OCI-LY1 (cell line): ENCODE measurements at regions not wholly inside any gene's neighbourhood (a gene's known extent, or its start where the extent isn't known, plus 50 kb on each side); places are given as distances from the start of the nearest gene placed in this dataset.

Source experiments
- EZH2 ChIP-seq: fragments of 200-600 bp; sonication (generic), shearing (Covaris generic); IDR thresholded peaks from 2 replicates; pipeline ENCODE4 v1.8.0; 2017; ENCODE audit warnings: borderline replicate concordance, mixed run types, mild to moderate bottlenecking, antibody characterized with exemption, low read length, moderate library complexity, mixed read lengths
- TF ChIP-seq, protein P1 (sequence below): fragments of 200-600 bp; sonication (generic), shearing (Covaris generic); IDR thresholded peaks from 2 replicates; pipeline ENCODE4 v1.5.1; 2017; ENCODE audit warnings: mild to moderate bottlenecking, antibody characterized with exemption, low read length, moderate library complexity, mixed read lengths

DNA sequence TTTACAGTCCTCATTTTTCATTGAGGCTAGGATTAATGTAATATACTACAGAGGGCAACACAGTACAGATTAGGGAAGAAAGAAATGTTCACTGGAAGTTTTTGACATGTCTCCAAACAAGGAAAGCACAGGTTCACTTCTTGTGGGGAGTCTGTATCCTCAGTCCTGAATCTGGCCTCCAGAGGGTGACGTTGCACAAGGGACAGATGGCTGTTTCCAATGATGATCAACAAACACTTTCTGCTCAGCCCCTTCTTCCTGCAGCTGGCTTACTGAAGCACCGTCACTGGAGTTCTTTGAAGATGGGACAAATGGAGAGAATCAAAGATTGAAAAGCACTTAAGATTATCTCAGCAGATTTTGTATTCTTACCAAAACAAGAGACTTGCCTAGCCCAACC is 123.3 kb upstream of the OR4E1 start:
- TF ChIP-seq, protein P1, sequence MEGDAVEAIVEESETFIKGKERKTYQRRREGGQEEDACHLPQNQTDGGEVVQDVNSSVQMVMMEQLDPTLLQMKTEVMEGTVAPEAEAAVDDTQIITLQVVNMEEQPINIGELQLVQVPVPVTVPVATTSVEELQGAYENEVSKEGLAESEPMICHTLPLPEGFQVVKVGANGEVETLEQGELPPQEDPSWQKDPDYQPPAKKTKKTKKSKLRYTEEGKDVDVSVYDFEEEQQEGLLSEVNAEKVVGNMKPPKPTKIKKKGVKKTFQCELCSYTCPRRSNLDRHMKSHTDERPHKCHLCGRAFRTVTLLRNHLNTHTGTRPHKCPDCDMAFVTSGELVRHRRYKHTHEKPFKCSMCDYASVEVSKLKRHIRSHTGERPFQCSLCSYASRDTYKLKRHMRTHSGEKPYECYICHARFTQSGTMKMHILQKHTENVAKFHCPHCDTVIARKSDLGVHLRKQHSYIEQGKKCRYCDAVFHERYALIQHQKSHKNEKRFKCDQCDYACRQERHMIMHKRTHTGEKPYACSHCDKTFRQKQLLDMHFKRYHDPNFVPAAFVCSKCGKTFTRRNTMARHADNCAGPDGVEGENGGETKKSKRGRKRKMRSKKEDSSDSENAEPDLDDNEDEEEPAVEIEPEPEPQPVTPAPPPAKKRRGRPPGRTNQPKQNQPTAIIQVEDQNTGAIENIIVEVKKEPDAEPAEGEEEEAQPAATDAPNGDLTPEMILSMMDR = peak; percentile 23; the same call in 1 of the 2 replicates
- no peak for TF ChIP-seq EZH2
